ENCODE measurements at regions not wholly inside any gene's neighbourhood (a gene's known extent, or its start where the extent isn't known, plus 50 kb on each side); places are given as distances from the start of the nearest gene placed in this dataset.

DNA sequence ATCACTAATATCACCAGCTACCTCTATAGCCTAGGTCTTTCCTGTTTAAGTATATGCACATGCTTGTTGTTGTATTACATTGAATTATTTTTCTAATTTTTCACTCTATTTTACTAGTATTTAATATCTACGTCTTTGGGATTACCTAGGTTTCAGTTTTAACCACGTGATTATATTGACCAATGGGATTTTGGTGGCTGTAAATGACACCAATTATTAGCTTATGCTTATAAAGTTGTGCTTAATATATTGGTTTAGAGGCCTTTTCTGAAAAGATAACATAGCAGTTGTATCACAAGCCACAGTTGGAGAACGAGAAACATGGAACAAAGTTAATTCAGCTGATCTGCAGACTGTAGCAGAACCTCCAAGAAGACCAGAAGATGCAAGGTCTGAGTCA lies 104.8 kb upstream of the PRDM9 start:
- TF ChIP-seq, protein P1, sequence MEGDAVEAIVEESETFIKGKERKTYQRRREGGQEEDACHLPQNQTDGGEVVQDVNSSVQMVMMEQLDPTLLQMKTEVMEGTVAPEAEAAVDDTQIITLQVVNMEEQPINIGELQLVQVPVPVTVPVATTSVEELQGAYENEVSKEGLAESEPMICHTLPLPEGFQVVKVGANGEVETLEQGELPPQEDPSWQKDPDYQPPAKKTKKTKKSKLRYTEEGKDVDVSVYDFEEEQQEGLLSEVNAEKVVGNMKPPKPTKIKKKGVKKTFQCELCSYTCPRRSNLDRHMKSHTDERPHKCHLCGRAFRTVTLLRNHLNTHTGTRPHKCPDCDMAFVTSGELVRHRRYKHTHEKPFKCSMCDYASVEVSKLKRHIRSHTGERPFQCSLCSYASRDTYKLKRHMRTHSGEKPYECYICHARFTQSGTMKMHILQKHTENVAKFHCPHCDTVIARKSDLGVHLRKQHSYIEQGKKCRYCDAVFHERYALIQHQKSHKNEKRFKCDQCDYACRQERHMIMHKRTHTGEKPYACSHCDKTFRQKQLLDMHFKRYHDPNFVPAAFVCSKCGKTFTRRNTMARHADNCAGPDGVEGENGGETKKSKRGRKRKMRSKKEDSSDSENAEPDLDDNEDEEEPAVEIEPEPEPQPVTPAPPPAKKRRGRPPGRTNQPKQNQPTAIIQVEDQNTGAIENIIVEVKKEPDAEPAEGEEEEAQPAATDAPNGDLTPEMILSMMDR (IDR thresholded peaks at IDR 0.05) = no peak
- no peak for TF ChIP-seq POLR2AphosphoS5 (IDR thresholded peaks at IDR 0.05)
- no peak for TF ChIP-seq POLR2A (IDR thresholded peaks at IDR 0.05)
